ENCODE measurements at regions not wholly inside any gene's neighbourhood (a gene's known extent, or its start where the extent isn't known, plus 50 kb on each side); places are given as distances from the start of the nearest gene placed in this dataset.
"Not testable (repeated sequence)": the region's sequence is repeated elsewhere in the genome, so short reads cannot be mapped to it uniquely, and the experiment has no call there.

- DNase-seq; H3K27me3 ChIP-seq (ENCODE audit: low read depth); intact Hi-C loops (cut with micrococcal nuclease); H3K36me3 ChIP-seq; H3K9me3 ChIP-seq (replicated peaks); H3K4me1 ChIP-seq; H3K4me3 ChIP-seq; H3K27ac ChIP-seq (replicated peaks): not testable (repeated sequence)
Observed at GRCh38 chr2:87365038-87365437, 343.4 kb upstream of the PLGLB1 start.

DNA sequence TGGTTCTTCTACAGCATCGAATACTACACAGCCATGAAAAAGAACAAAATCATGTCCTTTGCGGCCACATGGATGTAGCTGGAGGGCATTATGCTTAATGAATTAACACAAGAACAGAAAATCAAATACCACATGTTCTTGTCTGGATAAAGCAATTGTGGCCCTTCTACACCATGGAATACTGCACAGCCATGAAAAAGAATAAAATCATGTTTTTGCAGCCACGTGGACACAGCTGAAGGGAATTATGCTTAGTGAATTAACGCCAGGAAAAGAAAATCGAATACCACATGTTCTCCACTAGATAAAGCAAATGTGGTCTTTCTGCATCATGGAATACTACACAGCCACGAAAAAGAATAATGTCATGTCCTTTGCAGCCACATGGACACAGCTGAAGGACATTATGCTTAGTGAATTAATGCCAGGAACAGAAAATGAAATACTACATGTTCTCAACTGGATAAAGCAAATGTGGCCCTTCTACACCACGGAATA, 361.8 kb upstream of the PLGLB2 start:
- H3K4me3 ChIP-seq, result not testable (repeated sequence)

DNA sequence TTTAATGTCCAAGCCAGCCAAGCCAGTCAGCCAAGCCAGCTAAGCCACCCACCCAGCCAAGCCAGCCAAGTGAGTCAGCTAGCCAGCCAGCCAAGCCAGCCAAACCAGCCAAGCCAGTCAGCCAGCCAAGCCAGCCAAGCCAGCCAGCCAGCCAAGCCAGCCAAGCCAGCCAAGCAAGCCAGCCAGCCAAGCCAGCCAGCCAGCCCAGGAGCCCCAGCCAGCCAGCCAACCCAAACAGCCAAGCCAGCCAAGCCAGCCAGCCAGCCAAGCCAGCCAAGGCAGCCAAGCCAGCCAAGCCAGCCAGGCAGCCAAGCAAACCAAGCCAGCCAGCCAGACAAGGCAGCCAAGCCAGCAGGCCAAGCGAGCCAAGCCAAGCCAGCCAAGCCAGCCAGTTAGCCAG, 352.1 kb upstream of the PLGLB2 start:
- intact Hi-C loops (cut with micrococcal nuclease), result not testable (repeated sequence)

More for the DNA sequence above, 361.8 kb upstream of the PLGLB2 start:
- H3K9me3 ChIP-seq (replicated peaks); H3K36me3 ChIP-seq; H3K27ac ChIP-seq (replicated peaks); intact Hi-C loops (cut with micrococcal nuclease); DNase-seq; H3K27me3 ChIP-seq (ENCODE audit: low read depth); H3K4me1 ChIP-seq: not testable (repeated sequence)

DNA sequence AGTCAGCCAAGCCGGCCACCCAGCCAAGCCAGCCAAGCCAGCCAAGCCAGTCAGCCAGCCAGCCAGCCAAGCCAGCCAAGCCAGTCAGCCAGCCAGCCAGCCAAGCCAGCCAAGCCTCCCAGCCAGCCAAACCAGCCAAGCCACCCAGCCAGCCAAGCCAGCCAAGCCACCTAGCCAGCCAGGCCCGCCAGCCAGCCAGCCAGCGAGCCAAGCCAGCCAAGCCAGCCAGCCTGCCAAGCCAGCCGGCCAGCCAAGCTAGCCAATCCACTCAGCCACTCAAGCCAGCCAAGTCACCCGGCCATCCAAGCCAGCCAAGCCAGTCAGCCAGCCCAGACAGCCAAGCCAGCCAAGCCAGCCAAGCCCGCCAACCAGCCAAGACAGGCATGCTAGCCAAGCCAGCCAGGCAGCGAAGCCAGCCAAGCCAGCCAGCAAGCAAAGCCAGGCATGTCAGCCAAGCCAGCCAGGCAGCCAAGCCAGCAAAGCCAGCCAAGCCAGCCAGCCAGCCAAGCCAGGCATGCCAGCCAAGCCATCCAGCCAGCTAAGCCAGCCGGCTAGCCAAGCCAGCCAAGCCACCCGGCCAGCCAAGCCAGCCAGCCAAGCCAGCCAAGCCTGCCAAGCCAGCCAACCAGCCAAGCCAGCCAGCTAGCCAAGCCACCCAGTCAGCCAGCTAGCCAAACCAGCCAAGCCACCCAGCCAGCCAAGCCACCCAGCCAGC, 351.2 kb upstream of the PLGLB2 start:
- H3K27ac ChIP-seq (replicated peaks); H3K9me3 ChIP-seq (replicated peaks); H3K4me3 ChIP-seq; H3K4me1 ChIP-seq; DNase-seq; H3K36me3 ChIP-seq; intact Hi-C loops (cut with micrococcal nuclease); H3K27me3 ChIP-seq (ENCODE audit: low read depth): not testable (repeated sequence)

More for the DNA sequence above, 352.1 kb upstream of the PLGLB2 start:
- H3K4me3 ChIP-seq; DNase-seq; H3K4me1 ChIP-seq; H3K27ac ChIP-seq (replicated peaks); H3K36me3 ChIP-seq; H3K9me3 ChIP-seq (replicated peaks); H3K27me3 ChIP-seq (ENCODE audit: low read depth): not testable (repeated sequence)

DNA sequence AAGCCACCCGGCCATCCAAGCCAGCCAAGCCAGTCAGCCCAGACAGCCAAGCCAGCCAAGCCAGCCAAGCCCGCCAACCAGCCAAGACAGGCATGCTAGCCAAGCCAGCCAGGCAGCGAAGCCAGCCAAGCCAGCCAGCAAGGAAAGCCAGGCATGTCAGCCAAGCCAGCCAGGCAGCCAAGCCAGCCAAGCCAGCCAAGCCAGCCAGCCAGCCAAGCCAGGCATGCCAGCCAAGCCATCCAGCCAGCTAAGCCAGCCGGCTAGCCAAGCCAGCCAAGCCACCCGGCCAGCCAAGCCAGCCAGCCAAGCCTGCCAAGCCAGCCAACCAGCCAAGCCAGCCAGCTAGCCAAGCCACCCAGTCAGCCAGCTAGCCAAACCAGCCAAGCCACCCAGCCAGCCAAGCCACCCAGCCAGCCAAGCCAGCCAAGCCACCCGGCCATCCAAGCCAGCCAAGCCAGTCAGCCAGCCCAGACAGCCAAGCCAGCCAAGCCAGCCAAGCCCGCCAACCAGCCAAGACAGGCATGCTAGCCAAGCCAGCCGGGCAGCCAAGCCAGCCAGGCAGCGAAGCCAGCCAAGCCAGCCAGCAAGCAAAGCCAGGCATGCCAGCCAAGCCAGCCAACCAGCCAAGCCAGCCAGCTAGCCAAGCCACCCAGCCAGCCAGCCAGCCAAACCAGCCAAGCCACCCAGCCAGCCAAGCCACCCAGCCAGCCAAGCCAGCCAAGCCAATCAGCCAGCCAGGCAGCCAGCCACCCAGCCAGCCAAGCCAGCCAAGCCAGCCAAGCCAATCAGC, 350.4 kb upstream of the PLGLB2 start:
- DNase-seq; H3K4me3 ChIP-seq; intact Hi-C loops (cut with micrococcal nuclease); H3K27ac ChIP-seq (replicated peaks); H3K27me3 ChIP-seq (ENCODE audit: low read depth); H3K9me3 ChIP-seq (replicated peaks); H3K36me3 ChIP-seq; H3K4me1 ChIP-seq: not testable (repeated sequence)

GRCh38 chr2:87398567-87399305, 349.2 kb upstream of the PLGLB2 start:
- H3K4me3 ChIP-seq; H3K27me3 ChIP-seq (ENCODE audit: low read depth); intact Hi-C loops (cut with micrococcal nuclease); DNase-seq; H3K4me1 ChIP-seq; H3K36me3 ChIP-seq; H3K27ac ChIP-seq (replicated peaks); H3K9me3 ChIP-seq (replicated peaks): not testable (repeated sequence)

DNA sequence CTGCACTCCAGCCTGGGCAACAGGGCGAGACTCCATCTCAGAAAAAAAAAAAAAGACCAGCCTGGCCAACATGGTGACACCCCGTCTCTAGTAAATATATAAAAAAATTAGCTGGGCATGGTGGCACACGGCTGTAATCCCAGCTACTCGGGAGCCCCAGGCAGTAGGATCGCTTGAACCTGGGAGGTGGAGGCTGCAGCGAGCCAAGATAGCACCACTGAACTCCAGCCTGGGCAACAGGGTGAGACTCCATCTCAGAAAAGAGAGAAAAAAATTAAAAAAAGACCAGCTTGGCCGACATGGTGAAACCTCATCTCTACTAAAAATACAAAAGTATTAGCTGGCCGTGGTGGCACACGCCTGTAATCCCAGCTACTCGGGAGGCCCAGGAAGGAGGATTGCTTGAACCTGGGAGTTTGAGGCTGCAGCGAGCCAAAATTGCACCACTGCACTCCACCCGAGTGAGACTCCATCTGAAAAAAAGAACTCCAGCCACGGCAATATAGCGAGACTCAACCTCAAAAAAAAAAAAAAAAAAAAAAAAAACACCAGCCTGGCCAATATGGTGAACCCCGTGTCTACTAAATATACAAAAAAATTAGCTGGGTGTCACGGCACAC, 346.1 kb upstream of the PLGLB2 start:
- Histone ChIP-seq H3K27me3 (ENCODE audit: low read depth) (no peaks in the 10 kb centered on the region), H3K4me3 (no peak overlapping the region), H3K4me1 (no peaks in the 10 kb centered on the region), H3K27ac (replicated peaks) (no peak overlapping the region), H3K36me3 (no peaks in the 10 kb centered on the region), H3K9me3 (replicated peaks) (peaks cover 6% of the 10 kb centered on the region)
- TF ChIP-seq, protein P1, sequence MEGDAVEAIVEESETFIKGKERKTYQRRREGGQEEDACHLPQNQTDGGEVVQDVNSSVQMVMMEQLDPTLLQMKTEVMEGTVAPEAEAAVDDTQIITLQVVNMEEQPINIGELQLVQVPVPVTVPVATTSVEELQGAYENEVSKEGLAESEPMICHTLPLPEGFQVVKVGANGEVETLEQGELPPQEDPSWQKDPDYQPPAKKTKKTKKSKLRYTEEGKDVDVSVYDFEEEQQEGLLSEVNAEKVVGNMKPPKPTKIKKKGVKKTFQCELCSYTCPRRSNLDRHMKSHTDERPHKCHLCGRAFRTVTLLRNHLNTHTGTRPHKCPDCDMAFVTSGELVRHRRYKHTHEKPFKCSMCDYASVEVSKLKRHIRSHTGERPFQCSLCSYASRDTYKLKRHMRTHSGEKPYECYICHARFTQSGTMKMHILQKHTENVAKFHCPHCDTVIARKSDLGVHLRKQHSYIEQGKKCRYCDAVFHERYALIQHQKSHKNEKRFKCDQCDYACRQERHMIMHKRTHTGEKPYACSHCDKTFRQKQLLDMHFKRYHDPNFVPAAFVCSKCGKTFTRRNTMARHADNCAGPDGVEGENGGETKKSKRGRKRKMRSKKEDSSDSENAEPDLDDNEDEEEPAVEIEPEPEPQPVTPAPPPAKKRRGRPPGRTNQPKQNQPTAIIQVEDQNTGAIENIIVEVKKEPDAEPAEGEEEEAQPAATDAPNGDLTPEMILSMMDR (IDR thresholded peaks at IDR 0.05; ENCODE audit: borderline replicate concordance), result no peak
- intact Hi-C loops (cut with micrococcal nuclease), result no loop called here
- DNase-seq, result no peak

DNA sequence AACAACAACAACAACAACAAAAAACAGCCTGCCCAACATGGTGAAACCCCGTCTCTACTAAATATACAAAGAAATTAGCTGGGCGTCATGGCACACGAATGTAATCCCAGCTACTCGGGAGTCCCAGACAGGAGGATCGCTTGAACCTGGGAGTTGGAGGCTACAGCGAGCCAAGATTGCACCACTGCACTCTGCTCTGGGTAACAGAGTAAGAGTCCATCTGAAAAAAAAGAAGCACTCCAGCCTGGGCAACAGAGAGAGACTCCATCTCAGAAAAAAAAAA, 344.1 kb upstream of the PLGLB2 start:
- Histone ChIP-seq H3K4me1 (no peaks in the 10 kb centered on the region), H3K9me3 (replicated peaks) (peaks cover 6% of the 10 kb centered on the region), H3K4me3 (no peak overlapping the region), H3K27ac (replicated peaks) (no peak overlapping the region), H3K27me3 (ENCODE audit: low read depth) (no peaks in the 10 kb centered on the region), H3K36me3 (no peaks in the 10 kb centered on the region)
- intact Hi-C loops (cut with micrococcal nuclease), result no loop called here
- no peak for DNase-seq
- TF ChIP-seq, protein P1 (IDR thresholded peaks at IDR 0.05; ENCODE audit: borderline replicate concordance), result no peak

- H3K4me1 ChIP-seq; H3K27me3 ChIP-seq (ENCODE audit: low read depth); intact Hi-C loops (cut with micrococcal nuclease); DNase-seq; H3K36me3 ChIP-seq; H3K27ac ChIP-seq (replicated peaks); H3K9me3 ChIP-seq (replicated peaks); H3K4me3 ChIP-seq: not testable (repeated sequence)
Observed at GRCh38 chr2:87404411-87405255, 343.3 kb upstream of the PLGLB2 start.

DNA sequence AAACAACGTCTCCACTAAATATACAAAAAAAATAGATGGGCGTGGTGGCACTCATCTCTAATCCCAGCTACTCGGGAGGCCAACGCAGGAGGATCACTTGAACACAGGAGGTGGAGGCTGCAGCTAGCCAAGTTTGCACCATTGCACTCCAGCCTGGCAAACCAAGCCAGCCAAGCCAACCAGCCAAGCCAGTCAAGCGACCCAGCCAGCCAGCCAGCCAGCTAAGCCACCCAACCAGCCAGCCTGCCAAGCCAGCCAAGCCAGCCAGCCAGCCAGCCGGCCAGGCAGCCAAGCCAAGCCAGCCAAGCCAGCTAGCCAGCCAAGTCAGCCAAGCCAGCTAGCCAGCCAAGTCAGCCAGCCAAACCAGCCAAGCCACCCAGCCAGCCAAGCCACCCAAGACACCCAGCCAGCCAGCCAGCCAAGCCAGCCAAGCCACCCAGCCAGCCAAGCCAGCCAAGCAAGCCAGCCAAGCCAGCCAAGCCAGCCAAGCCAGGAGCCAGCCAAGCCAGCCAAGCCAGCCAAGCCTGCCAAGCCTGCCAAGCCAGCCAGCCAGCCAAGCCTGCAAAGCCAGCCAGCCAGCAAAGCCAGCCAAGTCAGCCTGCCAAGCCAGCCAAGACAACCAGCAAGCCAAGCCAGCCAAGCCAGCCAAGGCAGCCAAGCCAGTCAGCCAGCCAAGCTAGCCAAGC, 342.2 kb upstream of the PLGLB2 start:
- DNase-seq; intact Hi-C loops (cut with micrococcal nuclease): not testable (repeated sequence)

More for the DNA sequence above, 342.2 kb upstream of the PLGLB2 start:
- not testable (repeated sequence) for H3K4me3 ChIP-seq; H3K27ac ChIP-seq (replicated peaks); H3K4me1 ChIP-seq; H3K36me3 ChIP-seq; H3K27me3 ChIP-seq (ENCODE audit: low read depth); H3K9me3 ChIP-seq (replicated peaks)

All from left ventricle myocardium inferior (tissue), 1 donor.